ENCODE measurements at regions not wholly inside any gene's neighbourhood (a gene's known extent, or its start where the extent isn't known, plus 50 kb on each side); places are given as distances from the start of the nearest gene placed in this dataset.

DNA sequence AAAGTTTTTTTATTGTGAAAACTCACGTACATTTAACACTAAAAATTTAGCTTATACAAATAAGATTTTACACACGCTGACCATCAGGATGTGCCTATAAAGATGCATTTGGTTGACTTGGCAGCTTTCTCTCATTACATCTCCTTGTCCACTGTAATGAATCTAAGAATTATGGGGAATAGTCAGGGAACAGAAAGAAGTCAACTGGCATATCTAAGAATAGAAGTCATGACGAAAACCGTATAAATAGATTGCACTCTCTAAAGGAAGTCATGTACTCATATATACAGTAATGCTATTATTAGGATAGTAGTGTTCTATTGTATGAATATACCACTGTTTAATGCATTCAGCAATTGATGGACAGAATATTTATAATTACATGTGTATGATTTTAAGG lies 575.8 kb upstream of the B3GALT2 start:
- TF ChIP-seq SIN3A (IDR thresholded peaks at IDR 0.05; ENCODE audit: borderline replicate concordance, insufficient read depth, low read length) (no peak), TAF1 (IDR thresholded peaks at IDR 0.05; ENCODE audit: borderline replicate concordance, insufficient read depth, low read length) (no peak), POLR2AphosphoS5 (IDR thresholded peaks at IDR 0.05; ENCODE audit: low read depth, low read length) (no peak), FOXP2 (optimal IDR thresholded peaks at IDR 0.05; ENCODE audit: borderline replicate concordance, extremely low read depth, extremely low read length, insufficient read depth) (no peak)
- TF ChIP-seq, protein P1, sequence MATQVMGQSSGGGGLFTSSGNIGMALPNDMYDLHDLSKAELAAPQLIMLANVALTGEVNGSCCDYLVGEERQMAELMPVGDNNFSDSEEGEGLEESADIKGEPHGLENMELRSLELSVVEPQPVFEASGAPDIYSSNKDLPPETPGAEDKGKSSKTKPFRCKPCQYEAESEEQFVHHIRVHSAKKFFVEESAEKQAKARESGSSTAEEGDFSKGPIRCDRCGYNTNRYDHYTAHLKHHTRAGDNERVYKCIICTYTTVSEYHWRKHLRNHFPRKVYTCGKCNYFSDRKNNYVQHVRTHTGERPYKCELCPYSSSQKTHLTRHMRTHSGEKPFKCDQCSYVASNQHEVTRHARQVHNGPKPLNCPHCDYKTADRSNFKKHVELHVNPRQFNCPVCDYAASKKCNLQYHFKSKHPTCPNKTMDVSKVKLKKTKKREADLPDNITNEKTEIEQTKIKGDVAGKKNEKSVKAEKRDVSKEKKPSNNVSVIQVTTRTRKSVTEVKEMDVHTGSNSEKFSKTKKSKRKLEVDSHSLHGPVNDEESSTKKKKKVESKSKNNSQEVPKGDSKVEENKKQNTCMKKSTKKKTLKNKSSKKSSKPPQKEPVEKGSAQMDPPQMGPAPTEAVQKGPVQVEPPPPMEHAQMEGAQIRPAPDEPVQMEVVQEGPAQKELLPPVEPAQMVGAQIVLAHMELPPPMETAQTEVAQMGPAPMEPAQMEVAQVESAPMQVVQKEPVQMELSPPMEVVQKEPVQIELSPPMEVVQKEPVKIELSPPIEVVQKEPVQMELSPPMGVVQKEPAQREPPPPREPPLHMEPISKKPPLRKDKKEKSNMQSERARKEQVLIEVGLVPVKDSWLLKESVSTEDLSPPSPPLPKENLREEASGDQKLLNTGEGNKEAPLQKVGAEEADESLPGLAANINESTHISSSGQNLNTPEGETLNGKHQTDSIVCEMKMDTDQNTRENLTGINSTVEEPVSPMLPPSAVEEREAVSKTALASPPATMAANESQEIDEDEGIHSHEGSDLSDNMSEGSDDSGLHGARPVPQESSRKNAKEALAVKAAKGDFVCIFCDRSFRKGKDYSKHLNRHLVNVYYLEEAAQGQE (IDR thresholded peaks at IDR 0.05; ENCODE audit: insufficient read depth in 1 of 2, low read depth in 2 of 2, low read length in 2 of 2): no peak

DNA sequence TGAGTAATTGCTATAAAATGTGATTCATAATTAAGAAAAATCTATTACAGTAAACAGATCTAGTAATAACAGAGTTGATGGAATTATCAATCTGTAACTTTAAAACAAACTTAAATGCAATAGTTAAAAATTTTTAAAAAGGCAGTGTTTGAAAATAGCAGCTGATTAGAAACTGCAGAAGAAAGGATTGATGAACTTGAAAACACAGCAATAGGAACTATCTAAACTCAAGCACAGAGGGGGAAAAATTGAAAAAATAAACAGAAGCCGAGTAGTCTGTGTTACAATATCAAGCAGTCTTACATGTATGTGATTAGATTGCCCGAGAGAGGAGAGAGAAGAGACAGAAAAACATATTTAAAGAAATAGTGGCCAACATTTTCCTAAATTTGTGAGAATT lies 569.0 kb upstream of the B3GALT2 start:
- TF ChIP-seq FOXP2 (optimal IDR thresholded peaks at IDR 0.05; ENCODE audit: borderline replicate concordance, extremely low read depth, extremely low read length, insufficient read depth) (no peak), TAF1 (IDR thresholded peaks at IDR 0.05; ENCODE audit: borderline replicate concordance, insufficient read depth, low read length) (no peak), POLR2AphosphoS5 (IDR thresholded peaks at IDR 0.05; ENCODE audit: low read depth, low read length) (no peak), SIN3A (IDR thresholded peaks at IDR 0.05; ENCODE audit: borderline replicate concordance, insufficient read depth, low read length) (no peak)
- TF ChIP-seq, protein P1 (IDR thresholded peaks at IDR 0.05; ENCODE audit: insufficient read depth in 1 of 2, low read depth in 2 of 2, low read length in 2 of 2): no peak

DNA sequence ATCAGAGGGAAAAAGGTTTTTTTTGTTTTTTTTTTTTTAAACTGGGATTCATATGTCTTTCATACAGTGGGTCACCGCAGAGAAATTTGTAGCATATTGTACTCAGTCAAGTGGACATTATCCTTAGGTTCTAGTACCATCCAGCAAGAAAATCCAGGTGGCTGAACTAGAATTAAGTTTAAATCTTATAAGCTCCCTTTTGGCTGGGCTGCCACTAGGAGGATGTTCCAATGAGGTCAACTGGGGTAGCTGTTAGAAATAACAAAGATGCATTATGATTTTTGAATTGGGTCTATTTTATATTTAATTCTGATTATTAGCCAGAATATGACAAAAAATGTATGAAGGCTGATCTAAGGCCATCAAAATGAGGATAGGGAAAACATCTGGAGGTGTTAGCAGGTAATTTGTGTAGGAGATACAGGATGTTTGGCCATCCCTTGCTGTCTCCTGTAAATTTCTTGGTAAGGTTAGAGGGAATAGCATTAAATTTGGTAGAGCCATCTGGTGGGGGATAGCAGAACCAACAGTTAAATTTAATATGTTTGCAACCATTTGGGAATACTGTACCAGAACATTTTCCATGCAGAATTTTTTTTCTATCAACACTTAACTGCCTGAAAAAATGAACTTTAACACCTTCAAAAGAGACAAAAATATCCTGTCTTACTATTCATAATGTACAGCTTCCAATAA lies 568.5 kb upstream of the B3GALT2 start:
- TF ChIP-seq, protein P1 (IDR thresholded peaks at IDR 0.05; ENCODE audit: insufficient read depth in 1 of 2, low read depth in 2 of 2, low read length in 2 of 2): no peak
- TF ChIP-seq TAF1 (IDR thresholded peaks at IDR 0.05; ENCODE audit: borderline replicate concordance, insufficient read depth, low read length) (no peak), POLR2AphosphoS5 (IDR thresholded peaks at IDR 0.05; ENCODE audit: low read depth, low read length) (no peak), FOXP2 (optimal IDR thresholded peaks at IDR 0.05; ENCODE audit: borderline replicate concordance, extremely low read depth, extremely low read length, insufficient read depth) (no peak), SIN3A (IDR thresholded peaks at IDR 0.05; ENCODE audit: borderline replicate concordance, insufficient read depth, low read length) (no peak)

DNA sequence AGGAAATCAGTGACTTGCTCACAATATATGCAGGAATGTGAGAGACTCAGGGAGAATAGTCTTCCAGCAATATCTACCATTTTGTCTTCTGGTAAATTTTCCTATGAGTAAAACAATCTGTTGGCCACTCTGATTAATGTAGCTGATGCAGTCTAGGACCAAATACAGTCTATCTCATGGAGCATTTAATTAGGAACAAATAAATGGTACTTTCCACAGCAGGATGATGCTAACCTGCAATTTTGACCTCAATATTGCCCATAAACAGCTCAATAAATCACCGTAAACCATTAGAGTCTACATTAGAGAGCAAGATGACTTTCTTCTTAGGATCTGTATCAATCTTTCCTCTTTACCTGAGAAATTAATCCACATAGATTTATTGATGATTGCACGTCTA lies 567.7 kb upstream of the B3GALT2 start:
- TF ChIP-seq POLR2AphosphoS5 (IDR thresholded peaks at IDR 0.05; ENCODE audit: low read depth, low read length) (no peak), SIN3A (IDR thresholded peaks at IDR 0.05; ENCODE audit: borderline replicate concordance, insufficient read depth, low read length) (no peak), TAF1 (IDR thresholded peaks at IDR 0.05; ENCODE audit: borderline replicate concordance, insufficient read depth, low read length) (no peak), FOXP2 (optimal IDR thresholded peaks at IDR 0.05; ENCODE audit: borderline replicate concordance, extremely low read depth, extremely low read length, insufficient read depth) (no peak)
- TF ChIP-seq, protein P1 (IDR thresholded peaks at IDR 0.05; ENCODE audit: insufficient read depth in 1 of 2, low read depth in 2 of 2, low read length in 2 of 2): no peak
